SK-N-SH (cell line): ENCODE measurements at regions not wholly inside any gene's neighbourhood (a gene's known extent, or its start where the extent isn't known, plus 50 kb on each side); places are given as distances from the start of the nearest gene placed in this dataset.

Experiments used
- CTCF ChIA-PET: fragments of 300-600, 350-600 bp; formaldehyde crosslinking; extraction: SDS; loops from one replicate; lab custom pipeline; 2021; lab: Yijun Ruan, JAX
- POLR2A ChIA-PET: fragments of 350-600 bp; sonication (Branson Sonifier 250); formaldehyde crosslinking; extraction: SDS; loops from one replicate; lab custom pipeline; 2020; ENCODE audit warnings: antibody characterized with exemption, inconsistent platforms; lab: Yijun Ruan, JAX
- DNase-seq: peaks from one replicate; pipeline ENCODE4 v3.0.0; 2012
- H2AFZ ChIP-seq: fragments of 200-600 bp; sonication (generic); 2 replicates; pipeline ENCODE4 v1.8.1; 2016; ENCODE audit warnings: antibody characterized with exemption, mild to moderate bottlenecking, low read depth
- H3F3A ChIP-seq: fragments of 200-600 bp; sonication (generic); replicated peaks from 2 replicates; pipeline ENCODE3; 2016; ENCODE audit warnings: antibody characterized with exemption, mild to moderate bottlenecking; ENCODE audit not compliant: insufficient read depth
- H3K27ac ChIP-seq, 2 experiments: fragments of 200-500 bp in 1 of 2; fragments of 200-600 bp in 1 of 2; sonication (Bioruptor generic) in 1 of 2; sonication (generic), shearing (Covaris generic) in 1 of 2; 2 replicates each; pipeline versions ENCODE4 v1.5.1 to v1.6.1; 2014 to 2016; ENCODE audit warnings: low read depth in 2 of 2, inconsistent platforms in 1 of 2, low read length in 1 of 2, mild to moderate bottlenecking in 1 of 2, mixed read lengths in 1 of 2
- H3K27me3 ChIP-seq: fragments of 200-600 bp; sonication (generic), shearing (Covaris generic); 2 replicates; pipeline ENCODE4 v1.6.1; 2016; ENCODE audit warnings: mixed run types; ENCODE audit not compliant: insufficient read depth
- H3K36me3 ChIP-seq, 2 experiments: fragments of 200-500 bp in 1 of 2; fragments of 200-600 bp in 1 of 2; sonication (Bioruptor generic) in 1 of 2; sonication (generic) in 1 of 2; replicated peaks in 1 of 2; 2 replicates each; pipeline versions ENCODE3 to v1.5.1; 2014 to 2016; ENCODE audit warnings: low read length in 1 of 2, mild to moderate bottlenecking in 1 of 2; ENCODE audit not compliant: insufficient read depth in 2 of 2, control insufficient read depth in 1 of 2
- H3K4me1 ChIP-seq, 2 experiments: fragments of 200-500 bp in 1 of 2; fragments of 200-600 bp in 1 of 2; sonication (Bioruptor generic) in 1 of 2; sonication (generic), shearing (Covaris generic) in 1 of 2; 2 replicates each; pipeline versions ENCODE4 v1.5.1 to v1.6.1; 2014 to 2016; ENCODE audit warnings: low read depth in 1 of 2, low read length in 1 of 2, mixed run types in 1 of 2; ENCODE audit not compliant: insufficient read depth in 2 of 2, control insufficient read depth in 1 of 2
- H3K4me2 ChIP-seq: fragments of 200-600 bp; sonication (generic), shearing (Covaris generic); 2 replicates; pipeline ENCODE4 v1.6.1; 2017; ENCODE audit warnings: mixed run types
- H3K4me3 ChIP-seq, 2 experiments: fragments of 200-500 bp in 1 of 2; fragments of 200-600 bp in 1 of 2; sonication (Bioruptor generic) in 1 of 2; sonication (generic), shearing (Covaris generic) in 1 of 2; 2 replicates each; pipeline versions ENCODE4 v1.5.1 to v1.8.1; 2014 to 2016; ENCODE audit warnings: low read depth in 2 of 2, inconsistent platforms in 1 of 2, low read length in 1 of 2, mild to moderate bottlenecking in 1 of 2, mixed read lengths in 1 of 2, moderate library complexity in 1 of 2
- H3K79me2 ChIP-seq: fragments of 200-600 bp; sonication (generic); 2 replicates; pipeline ENCODE4 v1.8.1; 2017; ENCODE audit warnings: mild to moderate bottlenecking; ENCODE audit not compliant: insufficient read depth
- H3K9ac ChIP-seq: fragments of 200-600 bp; sonication (generic); 2 replicates; pipeline ENCODE4 v1.6.1; 2017; ENCODE audit warnings: mixed run types
- H3K9me2 ChIP-seq: fragments of 200-600 bp; sonication (generic); 2 replicates; pipeline ENCODE4 v1.6.1; 2017; ENCODE audit warnings: mixed run types
- H3K9me3 ChIP-seq: fragments of 200-600 bp; sonication (generic); 2 replicates; pipeline ENCODE4 v1.6.1; 2017; ENCODE audit warnings: mixed run types, mild to moderate bottlenecking, moderate library complexity
- H4K20me1 ChIP-seq: fragments of 200-600 bp; sonication (generic); 2 replicates; pipeline ENCODE4 v1.6.1; 2017; ENCODE audit warnings: mild to moderate bottlenecking, mixed run types; ENCODE audit not compliant: insufficient read depth
- EP300 ChIP-seq, 2 experiments: IDR thresholded peaks; 2 replicates each; pipeline versions ENCODE4 v1.4.0 to v1.6.1; 2012; ENCODE audit warnings: borderline replicate concordance in 1 of 2, low read depth in 1 of 2, low read length in 1 of 2
- EZH2phosphoT487 ChIP-seq: fragments of 200-600 bp; sonication (generic); IDR thresholded peaks from 2 replicates; pipeline ENCODE4 v1.6.1; 2017; ENCODE audit warnings: low read depth, mixed run types, mild to moderate bottlenecking, antibody characterized with exemption, moderate library complexity, borderline replicate concordance
- FOXJ3 ChIP-seq: sonication (generic); formaldehyde crosslinking; IDR thresholded peaks from 2 replicates; pipeline ENCODE4 v1.5.1; 2020; ENCODE audit warnings: mild to moderate bottlenecking, missing genetic modification reagents
- GABPA ChIP-seq: IDR thresholded peaks from 2 replicates; pipeline ENCODE4 v1.4.0; 2012; ENCODE audit warnings: low read depth, mild to moderate bottlenecking
- JUND ChIP-seq: IDR thresholded peaks from 2 replicates; pipeline ENCODE4 v1.4.0; 2012
- MEF2A ChIP-seq: IDR thresholded peaks from 2 replicates; pipeline ENCODE4 v1.4.0; 2012; ENCODE audit warnings: low read depth, borderline replicate concordance
- MXI1 ChIP-seq: IDR thresholded peaks from 2 replicates; pipeline ENCODE4 v1.6.1; 2012; ENCODE audit warnings: mild to moderate bottlenecking, low read depth, low read length, improper control_type of control experiment
- NFIC ChIP-seq: IDR thresholded peaks from 2 replicates; pipeline ENCODE4 v1.4.0; 2012; ENCODE audit warnings: borderline replicate concordance
- NRF1 ChIP-seq: IDR thresholded peaks from 2 replicates; pipeline ENCODE4 v1.6.1; 2012; ENCODE audit warnings: low read depth, mild to moderate bottlenecking, low read length
- RAD21 ChIP-seq: IDR thresholded peaks from 2 replicates; pipeline ENCODE4 v1.6.1; 2012; ENCODE audit warnings: mild to moderate bottlenecking, low read length
- RFX5 ChIP-seq: IDR thresholded peaks from 2 replicates; pipeline ENCODE4 v1.6.1; 2012; ENCODE audit warnings: mild to moderate bottlenecking, improper control_type of control experiment, low read length
- SIN3A ChIP-seq: IDR thresholded peaks from 2 replicates; pipeline ENCODE4 v1.6.1; 2012; ENCODE audit warnings: low read depth, mild to moderate bottlenecking, low read length, moderate library complexity, borderline replicate concordance
- SMC3 ChIP-seq: IDR thresholded peaks from 2 replicates; pipeline ENCODE4 v1.6.1; 2012; ENCODE audit warnings: low read depth, low read length, improper control_type of control experiment
- TCF12 ChIP-seq: IDR thresholded peaks from 2 replicates; pipeline ENCODE4 v1.4.0; 2012
- TEAD4 ChIP-seq: IDR thresholded peaks from 2 replicates; pipeline ENCODE4 v1.4.0; 2012; ENCODE audit warnings: mild to moderate bottlenecking, borderline replicate concordance; ENCODE audit not compliant: insufficient read depth
- WGBS: methylation state at CpG from one replicate; pipeline ENCODE4 v1.1.6; 2017; ENCODE audit warnings: low lambda C conversion rate; 5-methylcytosine and 5-hydroxymethylcytosine counted together
- TF ChIP-seq, protein P1 (sequence below): fragments of 150-350 bp; IDR thresholded peaks from 2 replicates; pipeline ENCODE4 v1.6.1; 2016; ENCODE audit warnings: mild to moderate bottlenecking, low read depth, low read length
- TF ChIP-seq, protein P2 (sequence below): IDR thresholded peaks from 2 replicates; pipeline ENCODE4 v1.4.0; 2012; ENCODE audit warnings: low read depth, borderline replicate concordance
- TF ChIP-seq, protein P3 (sequence below): fragments of 150-350 bp; IDR thresholded peaks from 2 replicates; pipeline ENCODE4 v1.6.1; 2017; ENCODE audit warnings: antibody characterized with exemption, low read length, low read depth, borderline replicate concordance

DNA sequence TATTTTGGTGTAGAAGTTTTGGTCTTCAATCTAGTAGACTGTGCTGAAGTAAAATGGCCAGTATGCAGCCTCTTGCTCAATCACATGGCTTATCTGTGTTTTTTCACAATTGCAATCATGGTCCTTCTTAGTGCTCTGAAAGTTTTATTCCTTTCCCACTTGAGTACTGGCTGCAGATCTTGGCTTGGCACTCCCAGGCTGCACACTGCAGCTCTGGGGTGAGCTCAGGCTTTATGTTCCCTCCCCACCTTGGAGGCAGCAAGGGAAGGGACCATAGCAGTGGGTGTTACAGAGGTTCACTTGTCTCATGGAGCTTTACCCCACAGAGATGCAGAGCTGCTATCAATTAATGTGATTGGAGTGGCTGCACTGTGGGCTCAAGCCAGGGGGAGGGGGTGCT, 156.0 kb downstream of the TENT5D start:
- H3F3A ChIP-seq, result no peaks in the 10 kb centered on the region
- peaks cover 10% of the 10 kb centered on the region; the same call in 1 of the 2 replicates for H3K27me3 ChIP-seq
- H3K79me2 ChIP-seq, result no peaks in the 10 kb centered on the region
- H3K9ac ChIP-seq, result no peak overlapping the region
- ChIA-PET CTCF (no interaction called here), POLR2A (no interaction called here)
- H3K4me3 ChIP-seq, result no peak overlapping the region
- TF ChIP-seq TCF12 (no peak), MXI1 (no peak), EP300 (IDR thresholded peaks at IDR 0.05; ENCODE audit: borderline replicate concordance in 1 of 2, low read depth in 1 of 2, low read length in 1 of 2) (no peak), FOXJ3 (no peak), SIN3A (no peak), GABPA (no peak), NRF1 (no peak), MEF2A (no peak)
- TF ChIP-seq, protein P1, sequence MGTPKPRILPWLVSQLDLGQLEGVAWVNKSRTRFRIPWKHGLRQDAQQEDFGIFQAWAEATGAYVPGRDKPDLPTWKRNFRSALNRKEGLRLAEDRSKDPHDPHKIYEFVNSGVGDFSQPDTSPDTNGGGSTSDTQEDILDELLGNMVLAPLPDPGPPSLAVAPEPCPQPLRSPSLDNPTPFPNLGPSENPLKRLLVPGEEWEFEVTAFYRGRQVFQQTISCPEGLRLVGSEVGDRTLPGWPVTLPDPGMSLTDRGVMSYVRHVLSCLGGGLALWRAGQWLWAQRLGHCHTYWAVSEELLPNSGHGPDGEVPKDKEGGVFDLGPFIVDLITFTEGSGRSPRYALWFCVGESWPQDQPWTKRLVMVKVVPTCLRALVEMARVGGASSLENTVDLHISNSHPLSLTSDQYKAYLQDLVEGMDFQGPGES, result no peak
- H2AFZ ChIP-seq, result no peak overlapping the region
- H4K20me1 ChIP-seq, result no peaks in the 10 kb centered on the region
- no peaks in the 10 kb centered on the region for H3K36me3 ChIP-seq
- H3K4me1 ChIP-seq, result no peaks in the 10 kb centered on the region
- no peak overlapping the region for H3K27ac ChIP-seq
- no peaks in the 10 kb centered on the region for H3K9me3 ChIP-seq
- H3K4me2 ChIP-seq, result no peak overlapping the region
- no peaks in the 10 kb centered on the region for H3K9me2 ChIP-seq
- DNase-seq, result no peak

DNA sequence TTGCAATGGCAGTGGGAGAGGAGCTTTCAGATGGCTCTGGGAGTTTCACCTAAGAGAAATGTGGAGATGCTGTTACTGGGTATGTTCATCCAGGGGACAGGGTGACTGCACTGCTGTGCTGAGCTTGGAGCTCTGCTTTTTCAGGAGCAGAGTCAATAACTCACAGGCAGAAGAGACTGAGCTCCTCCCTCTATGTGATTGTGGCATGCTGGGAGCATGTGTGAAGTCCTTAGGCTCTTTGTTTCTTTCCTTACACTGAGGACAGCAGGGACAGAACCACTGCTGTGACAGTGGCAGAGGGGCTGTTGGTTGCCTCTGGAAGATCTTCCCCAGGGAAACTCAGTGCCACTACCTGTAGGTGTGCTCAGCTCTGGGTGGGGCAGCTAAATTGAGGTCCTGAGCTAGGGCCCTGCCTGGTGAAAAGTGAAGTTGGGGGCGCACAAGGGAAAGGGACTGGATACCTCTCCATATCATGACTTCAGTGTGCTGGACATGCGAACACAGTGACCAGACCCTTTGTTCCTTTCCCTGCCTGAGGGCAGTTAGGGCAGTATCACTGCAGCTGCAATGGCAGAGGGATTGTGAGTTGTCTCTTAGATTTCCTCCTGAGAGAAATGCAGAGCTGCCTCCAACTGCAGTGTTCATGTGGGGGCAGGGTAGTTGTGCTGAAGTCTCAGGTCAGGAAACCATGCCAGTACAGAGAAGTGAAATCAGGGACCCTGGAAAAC, 156.7 kb downstream of the TENT5D start:
- no CpG with 5 or more reads among the region's 2 CpGs for WGBS
- Histone ChIP-seq H3F3A (no peaks in the 10 kb centered on the region), H3K27me3 (peaks cover 10% of the 10 kb centered on the region; the same call in 1 of the 2 replicates), H3K36me3 (no peaks in the 10 kb centered on the region), H4K20me1 (no peaks in the 10 kb centered on the region), H3K4me1 (no peaks in the 10 kb centered on the region), H3K4me3 (no peak overlapping the region), H3K9me3 (no peaks in the 10 kb centered on the region), H3K79me2 (no peaks in the 10 kb centered on the region), H3K9ac (no peak overlapping the region), H3K4me2 (no peak overlapping the region), H3K27ac (no peak overlapping the region), H3K9me2 (no peaks in the 10 kb centered on the region), H2AFZ (no peak overlapping the region)
- ChIA-PET CTCF (no interaction called here), POLR2A (no interaction called here)
- TF ChIP-seq JUND (no peak), RFX5 (no peak)
- no peak for DNase-seq

DNA sequence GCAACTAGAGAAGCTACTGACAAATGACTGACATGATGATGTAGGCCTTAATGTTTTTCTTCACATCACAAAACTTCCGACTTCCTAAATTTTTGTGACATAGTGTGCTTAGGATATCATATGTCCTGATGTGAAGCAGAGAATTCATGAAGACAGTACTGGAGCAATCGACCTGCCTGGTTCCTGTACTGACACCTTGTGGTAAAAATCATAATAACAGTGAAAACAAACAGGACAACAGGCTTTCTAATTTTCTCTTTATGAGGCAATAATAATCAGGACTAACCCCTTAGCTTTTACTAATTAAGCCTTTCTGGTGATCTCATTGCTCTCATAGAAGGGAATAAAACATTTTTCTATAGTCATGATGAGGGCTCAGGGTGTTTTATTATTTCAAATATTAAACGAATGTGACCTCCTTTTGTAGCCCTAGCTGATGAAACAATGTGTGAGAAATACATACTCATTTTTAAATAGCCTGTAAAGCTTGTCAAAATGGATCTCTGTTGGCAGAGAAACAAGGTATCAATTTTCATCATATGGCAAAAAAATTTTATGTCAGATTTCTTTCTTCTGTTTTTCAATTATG, 158.4 kb downstream of the TENT5D start:
- H3K4me1 ChIP-seq, result no peaks in the 10 kb centered on the region
- H3K27ac ChIP-seq, result no peak overlapping the region
- ChIA-PET CTCF (interaction anchor here (0.6 to 1.5 kb wide), 10 partner anchors 8 to 436 kb away, joined by 3 to 6 read pairs (median 3); no protein-coding TSS in a partner anchor), POLR2A (no interaction called here)
- H3K9ac ChIP-seq, result no peak overlapping the region
- no peak overlapping the region for H3K4me3 ChIP-seq
- no peaks in the 10 kb centered on the region for H3K36me3 ChIP-seq
- H3K79me2 ChIP-seq, result no peaks in the 10 kb centered on the region
- H3F3A ChIP-seq, result no peaks in the 10 kb centered on the region
- no peaks in the 10 kb centered on the region for H3K9me2 ChIP-seq
- DNase-seq, result peak; percentile 41
- 0% methylated on average over 3 of the region's 3 CpGs for WGBS
- H4K20me1 ChIP-seq, result no peaks in the 10 kb centered on the region
- no peak overlapping the region for H3K4me2 ChIP-seq
- H3K9me3 ChIP-seq, result no peaks in the 10 kb centered on the region
- H2AFZ ChIP-seq, result no peak overlapping the region
- H3K27me3 ChIP-seq, result peaks cover 9% of the 10 kb centered on the region; the same call in 1 of the 2 replicates
- TF ChIP-seq SMC3 (peak; percentile 33), RAD21 (peak; percentile 56), EZH2phosphoT487 (no peak), EP300 (IDR thresholded peaks at IDR 0.05; ENCODE audit: borderline replicate concordance in 1 of 2, low read depth in 1 of 2, low read length in 1 of 2) (no peak), TEAD4 (no peak), MEF2A (no peak), NFIC (no peak), GABPA (no peak)
- TF ChIP-seq, protein P2, sequence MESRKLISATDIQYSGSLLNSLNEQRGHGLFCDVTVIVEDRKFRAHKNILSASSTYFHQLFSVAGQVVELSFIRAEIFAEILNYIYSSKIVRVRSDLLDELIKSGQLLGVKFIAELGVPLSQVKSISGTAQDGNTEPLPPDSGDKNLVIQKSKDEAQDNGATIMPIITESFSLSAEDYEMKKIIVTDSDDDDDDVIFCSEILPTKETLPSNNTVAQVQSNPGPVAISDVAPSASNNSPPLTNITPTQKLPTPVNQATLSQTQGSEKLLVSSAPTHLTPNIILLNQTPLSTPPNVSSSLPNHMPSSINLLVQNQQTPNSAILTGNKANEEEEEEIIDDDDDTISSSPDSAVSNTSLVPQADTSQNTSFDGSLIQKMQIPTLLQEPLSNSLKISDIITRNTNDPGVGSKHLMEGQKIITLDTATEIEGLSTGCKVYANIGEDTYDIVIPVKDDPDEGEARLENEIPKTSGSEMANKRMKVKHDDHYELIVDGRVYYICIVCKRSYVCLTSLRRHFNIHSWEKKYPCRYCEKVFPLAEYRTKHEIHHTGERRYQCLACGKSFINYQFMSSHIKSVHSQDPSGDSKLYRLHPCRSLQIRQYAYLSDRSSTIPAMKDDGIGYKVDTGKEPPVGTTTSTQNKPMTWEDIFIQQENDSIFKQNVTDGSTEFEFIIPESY, result no peak
- TF ChIP-seq, protein P3, sequence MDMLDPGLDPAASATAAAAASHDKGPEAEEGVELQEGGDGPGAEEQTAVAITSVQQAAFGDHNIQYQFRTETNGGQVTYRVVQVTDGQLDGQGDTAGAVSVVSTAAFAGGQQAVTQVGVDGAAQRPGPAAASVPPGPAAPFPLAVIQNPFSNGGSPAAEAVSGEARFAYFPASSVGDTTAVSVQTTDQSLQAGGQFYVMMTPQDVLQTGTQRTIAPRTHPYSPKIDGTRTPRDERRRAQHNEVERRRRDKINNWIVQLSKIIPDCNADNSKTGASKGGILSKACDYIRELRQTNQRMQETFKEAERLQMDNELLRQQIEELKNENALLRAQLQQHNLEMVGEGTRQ, result no peak
